ENCODE measurements at regions not wholly inside any gene's neighbourhood (a gene's known extent, or its start where the extent isn't known, plus 50 kb on each side); places are given as distances from the start of the nearest gene placed in this dataset.

DNA sequence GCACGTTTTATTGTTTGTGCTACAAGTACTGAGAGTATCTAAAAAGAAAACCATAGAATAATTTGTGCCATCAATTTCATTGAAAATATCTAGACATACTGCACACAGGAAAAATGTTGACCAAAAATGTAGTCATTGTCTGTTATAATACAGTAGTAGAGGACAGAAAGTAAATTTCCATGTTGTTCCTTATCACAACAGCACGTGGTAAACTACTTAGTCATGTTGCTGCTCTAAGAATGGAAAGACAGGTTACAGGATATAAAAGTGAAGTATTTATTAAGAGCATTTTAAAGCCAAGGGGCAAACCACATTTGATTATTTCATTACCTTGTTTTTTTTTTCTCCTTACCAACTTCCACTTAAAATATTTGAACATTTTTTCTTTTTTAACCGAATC, 89.0 kb upstream of the CEP85L start:
- Histone ChIP-seq H3K9ac (ENCODE audit: low read length) (no peak overlapping the region), H3K36me3 (ENCODE audit: control insufficient read depth, insufficient read depth, low read length) (no peaks in the 10 kb centered on the region), H3K27ac (ENCODE audit: low read depth, low read length) (no peak overlapping the region), H3K4me1 (ENCODE audit: control insufficient read depth, insufficient read depth, low read length) (peaks cover 2% of the 10 kb centered on the region), H3K27me3 (ENCODE audit: control insufficient read depth, insufficient read depth, low read length) (no peaks in the 10 kb centered on the region), H3K4me3 (ENCODE audit: low read length) (no peak overlapping the region)

DNA sequence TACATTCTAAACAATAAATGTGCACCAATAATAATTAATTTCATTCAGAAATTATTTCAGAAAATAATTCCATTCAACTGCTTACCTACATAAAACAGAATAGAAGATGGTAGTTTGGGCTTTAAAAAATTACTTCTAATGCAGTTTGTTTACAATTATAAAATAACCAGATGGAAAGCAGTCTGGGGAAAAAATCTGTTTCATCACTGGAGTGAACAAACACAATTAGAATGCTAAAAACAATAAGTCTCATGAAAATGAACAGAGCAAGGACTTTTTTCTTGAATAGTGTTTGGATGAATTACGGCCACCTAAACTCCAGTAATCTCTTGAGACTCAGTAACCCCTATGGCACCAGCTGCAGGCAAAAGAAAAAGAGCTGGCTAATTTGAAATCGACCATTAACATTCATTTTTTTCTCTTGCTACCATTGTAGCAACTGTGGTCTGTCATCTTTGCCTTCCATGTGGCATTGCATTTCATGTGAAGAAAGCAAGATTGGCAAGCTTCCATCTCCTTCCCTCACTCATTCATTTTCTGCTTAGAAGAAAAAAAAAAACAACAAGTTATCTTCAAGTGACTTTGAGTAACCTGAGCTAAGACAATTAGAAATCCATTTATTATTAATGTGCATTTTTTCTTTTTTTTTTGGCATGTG, 88.4 kb upstream of the CEP85L start:
- H3K9ac ChIP-seq (ENCODE audit: low read length), result no peak overlapping the region

GRCh38 chr6:118736440-118736839, 85.0 kb upstream of the CEP85L start:
- no peak overlapping the region for H3K4me3 ChIP-seq (ENCODE audit: low read length)
- H3K9ac ChIP-seq (ENCODE audit: low read length), result no peak overlapping the region
- no peaks in the 10 kb centered on the region for H3K36me3 ChIP-seq (ENCODE audit: control insufficient read depth, insufficient read depth, low read length)
- no peaks in the 10 kb centered on the region for H3K4me1 ChIP-seq (ENCODE audit: control insufficient read depth, insufficient read depth, low read length)
- no peak overlapping the region for H3K27ac ChIP-seq (ENCODE audit: low read depth, low read length)
- no peaks in the 10 kb centered on the region for H3K27me3 ChIP-seq (ENCODE audit: control insufficient read depth, insufficient read depth, low read length)

More for the DNA sequence above, 88.4 kb upstream of the CEP85L start:
- no peak overlapping the region for H3K27ac ChIP-seq (ENCODE audit: low read depth, low read length)
- H3K27me3 ChIP-seq (ENCODE audit: control insufficient read depth, insufficient read depth, low read length), result no peaks in the 10 kb centered on the region
- H3K4me3 ChIP-seq (ENCODE audit: low read length), result no peak overlapping the region
- no peaks in the 10 kb centered on the region for H3K36me3 ChIP-seq (ENCODE audit: control insufficient read depth, insufficient read depth, low read length)
- peaks cover 2% of the 10 kb centered on the region for H3K4me1 ChIP-seq (ENCODE audit: control insufficient read depth, insufficient read depth, low read length)

DNA sequence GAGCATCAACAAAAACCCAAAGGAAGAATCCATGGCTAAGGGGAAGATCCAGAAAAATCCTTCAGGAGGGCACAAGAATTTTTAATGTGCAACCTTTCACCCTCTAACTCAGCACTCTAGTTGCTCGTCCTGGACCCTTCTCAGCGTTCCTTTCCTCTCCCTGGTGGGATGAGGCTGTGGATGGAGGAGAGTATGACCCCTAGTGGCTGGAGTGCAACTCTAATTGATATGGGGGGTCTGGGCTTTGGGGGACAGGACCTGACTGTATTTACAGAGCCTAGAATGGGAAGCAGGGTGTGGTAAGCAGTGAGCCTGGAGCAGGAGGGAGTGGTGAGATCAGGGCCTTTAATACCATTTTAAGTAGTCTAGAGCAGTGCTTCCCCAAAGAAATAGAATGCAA, 83.9 kb upstream of the CEP85L start:
- H3K4me3 ChIP-seq (ENCODE audit: low read length), result no peak overlapping the region
- no peak overlapping the region for H3K27ac ChIP-seq (ENCODE audit: low read depth, low read length)
- H3K9ac ChIP-seq (ENCODE audit: low read length), result no peak overlapping the region
- H3K36me3 ChIP-seq (ENCODE audit: control insufficient read depth, insufficient read depth, low read length), result no peaks in the 10 kb centered on the region
- no peaks in the 10 kb centered on the region for H3K27me3 ChIP-seq (ENCODE audit: control insufficient read depth, insufficient read depth, low read length)
- H3K4me1 ChIP-seq (ENCODE audit: control insufficient read depth, insufficient read depth, low read length), result no peaks in the 10 kb centered on the region

DNA sequence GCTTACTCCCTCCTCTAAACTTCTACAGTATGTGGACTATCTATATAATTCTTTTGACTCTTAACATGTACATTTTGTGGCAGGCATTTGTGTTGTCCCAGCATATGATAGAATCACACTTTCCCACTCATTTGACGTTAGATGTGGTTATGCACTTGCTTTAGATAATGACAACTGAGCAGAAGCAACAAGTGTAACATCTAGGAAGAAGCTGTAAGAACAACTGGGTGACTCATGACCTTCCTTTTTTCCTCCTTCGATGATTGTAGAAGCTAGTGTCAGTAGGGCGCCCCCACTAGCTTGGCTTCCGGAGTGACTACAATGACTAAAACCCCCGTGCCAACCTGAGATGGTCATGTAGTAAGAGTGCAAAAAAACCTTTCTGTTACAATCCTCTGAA, 74.6 kb upstream of the CEP85L start:
- H3K9ac ChIP-seq (ENCODE audit: low read length), result no peak overlapping the region
- no peaks in the 10 kb centered on the region for H3K36me3 ChIP-seq (ENCODE audit: control insufficient read depth, insufficient read depth, low read length)
- no peaks in the 10 kb centered on the region for H3K27me3 ChIP-seq (ENCODE audit: control insufficient read depth, insufficient read depth, low read length)
- H3K27ac ChIP-seq (ENCODE audit: low read depth, low read length), result no peak overlapping the region
- H3K4me1 ChIP-seq (ENCODE audit: control insufficient read depth, insufficient read depth, low read length), result no peaks in the 10 kb centered on the region
- H3K4me3 ChIP-seq (ENCODE audit: low read length), result no peak overlapping the region

GRCh38 chr6:118724211-118724610, 72.8 kb upstream of the CEP85L start:
- H3K36me3 ChIP-seq (ENCODE audit: control insufficient read depth, insufficient read depth, low read length), result no peaks in the 10 kb centered on the region
- H3K27ac ChIP-seq (ENCODE audit: low read depth, low read length), result no peak overlapping the region
- H3K9ac ChIP-seq (ENCODE audit: low read length), result no peak overlapping the region
- H3K4me1 ChIP-seq (ENCODE audit: control insufficient read depth, insufficient read depth, low read length), result no peaks in the 10 kb centered on the region
- no peaks in the 10 kb centered on the region for H3K27me3 ChIP-seq (ENCODE audit: control insufficient read depth, insufficient read depth, low read length)
- H3K4me3 ChIP-seq (ENCODE audit: low read length), result no peak overlapping the region

DNA sequence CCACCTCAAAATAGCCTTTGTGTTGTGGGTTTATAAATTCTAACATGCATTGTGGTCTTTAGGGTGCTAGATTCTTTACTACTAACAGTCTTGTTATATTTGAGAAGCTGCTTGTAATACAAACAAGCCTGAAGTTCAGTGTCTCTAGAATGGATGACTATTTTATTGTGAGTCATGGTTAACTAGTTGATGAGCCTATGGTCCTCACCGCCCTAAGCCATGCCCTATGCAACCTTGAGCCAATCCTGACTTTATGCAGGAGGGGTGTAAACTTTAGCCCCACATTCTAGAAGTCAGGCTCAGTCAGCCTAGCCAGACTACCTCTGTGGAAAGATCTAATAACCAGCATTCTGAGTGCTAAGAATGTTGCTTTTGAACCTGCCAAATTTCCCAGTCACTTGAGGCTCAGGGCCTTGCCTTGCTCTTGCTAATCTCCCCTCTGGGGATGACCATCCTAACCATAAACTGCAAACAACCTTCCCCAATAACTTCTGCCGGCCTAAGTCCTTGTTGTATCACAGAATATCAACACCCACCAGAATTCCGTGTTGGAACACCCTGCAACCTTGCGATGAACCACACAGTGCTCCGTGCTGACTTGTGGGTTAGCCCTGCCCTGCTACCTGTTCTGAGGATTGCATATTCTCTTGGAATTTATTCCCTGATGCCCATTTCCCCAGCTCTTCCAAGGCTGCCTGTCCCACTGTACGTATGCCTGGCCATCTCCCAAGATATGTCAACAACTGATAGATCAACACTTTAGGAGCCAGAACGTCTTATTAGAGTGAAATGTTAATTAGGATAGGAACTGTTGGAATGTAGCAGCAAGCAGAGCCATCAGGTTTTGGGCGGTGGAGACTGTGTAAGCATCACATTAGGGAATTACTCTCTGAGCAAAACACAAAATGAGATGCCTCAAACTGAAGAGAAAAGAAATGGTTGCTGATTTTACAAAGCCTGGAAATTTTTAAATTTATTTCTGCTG, 71.7 kb upstream of the CEP85L start:
- H3K4me1 ChIP-seq (ENCODE audit: control insufficient read depth, insufficient read depth, low read length), result no peaks in the 10 kb centered on the region
- no peak overlapping the region for H3K27ac ChIP-seq (ENCODE audit: low read depth, low read length)
- H3K4me3 ChIP-seq (ENCODE audit: low read length), result no peak overlapping the region
- H3K9ac ChIP-seq (ENCODE audit: low read length), result no peak overlapping the region
- H3K27me3 ChIP-seq (ENCODE audit: control insufficient read depth, insufficient read depth, low read length), result no peaks in the 10 kb centered on the region
- H3K36me3 ChIP-seq (ENCODE audit: control insufficient read depth, insufficient read depth, low read length), result no peaks in the 10 kb centered on the region

- Histone ChIP-seq H3K27ac (ENCODE audit: low read depth, low read length) (no peak overlapping the region), H3K4me3 (ENCODE audit: low read length) (no peak overlapping the region), H3K36me3 (ENCODE audit: control insufficient read depth, insufficient read depth, low read length) (no peaks in the 10 kb centered on the region), H3K9ac (ENCODE audit: low read length) (no peak overlapping the region), H3K4me1 (ENCODE audit: control insufficient read depth, insufficient read depth, low read length) (no peaks in the 10 kb centered on the region), H3K27me3 (ENCODE audit: control insufficient read depth, insufficient read depth, low read length) (no peaks in the 10 kb centered on the region)
Observed at GRCh38 chr6:118720125-118720473, 68.7 kb upstream of the CEP85L start.

DNA sequence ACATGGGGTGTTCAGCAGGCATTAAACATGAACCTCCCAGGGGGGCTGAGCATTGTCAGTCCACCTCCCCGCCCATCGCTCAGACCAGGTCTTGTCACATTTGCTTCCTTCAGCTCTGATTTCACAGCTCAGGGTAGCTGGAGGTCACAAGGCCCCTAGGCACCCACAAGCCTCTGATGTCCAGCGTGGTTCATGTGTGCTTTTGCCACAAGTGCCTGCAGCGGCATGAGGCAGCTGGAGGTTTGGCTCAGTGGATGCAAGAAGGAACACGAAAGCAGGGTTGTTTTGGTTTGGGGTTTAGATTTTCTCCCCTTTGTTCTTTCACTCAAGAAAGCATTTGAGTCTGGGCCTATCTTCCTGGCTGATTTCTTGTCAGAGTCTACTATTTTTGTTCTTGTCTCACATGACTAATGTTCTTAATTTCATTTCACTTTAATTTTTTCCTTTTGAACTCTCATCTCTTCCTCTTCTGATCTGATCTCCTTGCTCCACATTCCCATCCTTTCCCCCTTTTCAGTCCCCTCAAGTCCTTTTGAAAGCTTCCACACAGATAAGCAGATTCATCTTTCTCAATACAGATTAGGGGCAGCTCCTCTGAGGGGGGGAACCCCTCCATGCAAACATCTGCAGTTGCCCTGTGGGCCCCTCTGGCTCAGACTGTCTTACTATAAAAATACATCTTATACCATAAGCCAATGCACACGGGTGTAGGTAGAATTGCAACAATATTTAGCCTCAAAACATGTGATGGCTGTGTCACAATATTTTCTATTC, 68.1 kb upstream of the CEP85L start:
- H3K36me3 ChIP-seq (ENCODE audit: control insufficient read depth, insufficient read depth, low read length), result no peaks in the 10 kb centered on the region
- H3K27me3 ChIP-seq (ENCODE audit: control insufficient read depth, insufficient read depth, low read length), result no peaks in the 10 kb centered on the region
- no peak overlapping the region for H3K9ac ChIP-seq (ENCODE audit: low read length)
- no peak overlapping the region for H3K27ac ChIP-seq (ENCODE audit: low read depth, low read length)
- no peak overlapping the region for H3K4me3 ChIP-seq (ENCODE audit: low read length)
- H3K4me1 ChIP-seq (ENCODE audit: control insufficient read depth, insufficient read depth, low read length), result no peaks in the 10 kb centered on the region

- Histone ChIP-seq H3K4me3 (ENCODE audit: low read length) (no peak overlapping the region), H3K27me3 (ENCODE audit: control insufficient read depth, insufficient read depth, low read length) (no peaks in the 10 kb centered on the region), H3K4me1 (ENCODE audit: control insufficient read depth, insufficient read depth, low read length) (no peaks in the 10 kb centered on the region), H3K36me3 (ENCODE audit: control insufficient read depth, insufficient read depth, low read length) (no peaks in the 10 kb centered on the region), H3K9ac (ENCODE audit: low read length) (no peak overlapping the region), H3K27ac (ENCODE audit: low read depth, low read length) (no peak overlapping the region)
Observed at GRCh38 chr6:118718903-118719302, 67.5 kb upstream of the CEP85L start.

DNA sequence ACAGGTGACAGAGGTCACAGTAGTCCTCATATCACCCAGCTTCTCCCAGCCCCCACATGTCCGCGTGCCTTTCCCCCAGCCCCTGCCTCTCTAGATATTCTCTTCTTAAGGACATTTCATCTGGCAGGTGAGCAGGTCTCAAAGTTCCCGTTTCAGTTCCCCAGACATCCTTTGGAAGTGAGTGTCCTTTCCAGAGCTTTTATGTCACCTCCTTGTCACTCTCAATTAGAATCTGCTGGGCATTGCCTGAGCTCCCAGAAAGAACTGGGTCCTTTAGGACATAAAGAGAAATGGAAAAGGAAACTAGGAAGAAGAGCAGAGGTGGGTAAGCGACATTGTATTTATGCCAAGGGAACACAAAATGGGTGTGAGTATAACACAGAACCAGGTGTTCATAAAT, 66.9 kb upstream of the CEP85L start:
- no peak overlapping the region for H3K27ac ChIP-seq (ENCODE audit: low read depth, low read length)
- H3K9ac ChIP-seq (ENCODE audit: low read length), result no peak overlapping the region
- no peak overlapping the region for H3K4me3 ChIP-seq (ENCODE audit: low read length)
- no peaks in the 10 kb centered on the region for H3K27me3 ChIP-seq (ENCODE audit: control insufficient read depth, insufficient read depth, low read length)
- no peaks in the 10 kb centered on the region for H3K4me1 ChIP-seq (ENCODE audit: control insufficient read depth, insufficient read depth, low read length)
- H3K36me3 ChIP-seq (ENCODE audit: control insufficient read depth, insufficient read depth, low read length), result no peaks in the 10 kb centered on the region

- Histone ChIP-seq H3K4me3 (ENCODE audit: low read length) (no peak overlapping the region), H3K36me3 (ENCODE audit: control insufficient read depth, insufficient read depth, low read length) (no peaks in the 10 kb centered on the region), H3K27me3 (ENCODE audit: control insufficient read depth, insufficient read depth, low read length) (no peaks in the 10 kb centered on the region), H3K9ac (ENCODE audit: low read length) (no peak overlapping the region), H3K27ac (ENCODE audit: low read depth, low read length) (no peak overlapping the region), H3K4me1 (ENCODE audit: control insufficient read depth, insufficient read depth, low read length) (no peaks in the 10 kb centered on the region)
Observed at GRCh38 chr6:118717106-118717505, 65.7 kb upstream of the CEP85L start.
